A549 (cell line): ENCODE measurements at regions not wholly inside any gene's neighbourhood (a gene's known extent, or its start where the extent isn't known, plus 50 kb on each side); places are given as distances from the start of the nearest gene placed in this dataset.

Experiments used
- CEBPB ChIP-seq, 2 experiments: fragments of >200 bp in 1 of 2; sonication (Bioruptor Twin) in 1 of 2; formaldehyde crosslinking in 1 of 2; IDR thresholded peaks; 2 replicates each; pipeline ENCODE4 v1.6.1; 2012 to 2016
- CTCF ChIP-seq: fragments of >200 bp; sonication (Bioruptor Twin); formaldehyde crosslinking; IDR thresholded peaks from 3 replicates; pipeline ENCODE4 v1.5.1; 2016
- FOSL2 ChIP-seq, 2 experiments: fragments of 450-650 bp in 1 of 2; fragments of >200 bp in 1 of 2; sonication (Bioruptor Twin) in 1 of 2; formaldehyde crosslinking; IDR thresholded peaks; 2 replicates each; pipeline versions ENCODE4 v1.5.0 to v1.6.1; 2016 to 2020; ENCODE audit warnings: mild to moderate bottlenecking in 1 of 2, moderate library complexity in 1 of 2
- JUN ChIP-seq, 2 experiments: fragments of >200 bp; sonication (Bioruptor Twin); formaldehyde crosslinking; IDR thresholded peaks; 2 replicates in 1 of 2; 3 replicates in 1 of 2; pipeline ENCODE4 v1.6.1; 2016 to 2017
- KDM1A ChIP-seq: fragments of 200-600 bp; sonication (generic); IDR thresholded peaks from 2 replicates; pipeline ENCODE4 v1.6.1; 2016; ENCODE audit warnings: low read depth, mild to moderate bottlenecking
- MAFK ChIP-seq: fragments of 450-650 bp; IDR thresholded peaks from 2 replicates; pipeline ENCODE4 v1.6.1; 2014; ENCODE audit not compliant: partially characterized antibody
- POLR2A ChIP-seq: IDR thresholded peaks from 2 replicates; pipeline ENCODE4 v1.6.1; 2012; ENCODE audit warnings: mild to moderate bottlenecking, low read length
- POLR2AphosphoS2 ChIP-seq: conservative IDR thresholded peaks from 2 replicates; pipeline ENCODE4 v1.6.1; 2012; ENCODE audit warnings: low read length, improper control_type of control experiment, inconsistent platforms
- RAD21 ChIP-seq, 2 experiments: fragments of >200 bp in 1 of 2; sonication (Bioruptor Twin) in 1 of 2; formaldehyde crosslinking in 1 of 2; IDR thresholded peaks in 1 of 2; conservative IDR thresholded peaks in 1 of 2; 2 replicates in 1 of 2; 3 replicates in 1 of 2; pipeline ENCODE4 v1.6.1; 2012 to 2018; ENCODE audit warnings: inconsistent platforms in 1 of 2
- RCOR1 ChIP-seq: fragments of 150-350 bp; IDR thresholded peaks from 2 replicates; pipeline ENCODE4 v1.6.1; 2014; ENCODE audit warnings: antibody characterized with exemption, low read length, low read depth
- ZFP36 ChIP-seq: fragments of 450-650 bp; IDR thresholded peaks from 2 replicates; pipeline ENCODE4 v1.6.1; 2014; ENCODE audit warnings: borderline replicate concordance; ENCODE audit not compliant: partially characterized antibody
- TF ChIP-seq, protein P1 (sequence below): IDR thresholded peaks from 2 replicates; pipeline ENCODE4 v1.6.1; 2012

GRCh38 chr21:29436143-29436542, 137.4 kb downstream of the BACH1 start:
- no peak for TF ChIP-seq POLR2A
- no peak for TF ChIP-seq POLR2AphosphoS2
- no peak for TF ChIP-seq RAD21 (conservative IDR thresholded peaks at IDR 0.05 in 1 of 2, IDR thresholded peaks at IDR 0.05 in 1 of 2)
- no peak for TF ChIP-seq CTCF
- no peak for TF ChIP-seq MAFK
- TF ChIP-seq CEBPB (IDR thresholded peaks at IDR 0.05), result no peak
- TF ChIP-seq FOSL2 (IDR thresholded peaks at IDR 0.05), result no peak
- no peak for TF ChIP-seq FOSL2 (CRISPR knock-in tag; IDR thresholded peaks at IDR 0.05)
- TF ChIP-seq, protein P1, sequence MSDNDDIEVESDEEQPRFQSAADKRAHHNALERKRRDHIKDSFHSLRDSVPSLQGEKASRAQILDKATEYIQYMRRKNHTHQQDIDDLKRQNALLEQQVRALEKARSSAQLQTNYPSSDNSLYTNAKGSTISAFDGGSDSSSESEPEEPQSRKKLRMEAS, result no peak
- no peak for TF ChIP-seq RCOR1
- TF ChIP-seq JUN (IDR thresholded peaks at IDR 0.05), result no peak
- TF ChIP-seq ZFP36, result no peak
- no peak for TF ChIP-seq KDM1A
